ENCODE measurements at regions not wholly inside any gene's neighbourhood (a gene's known extent, or its start where the extent isn't known, plus 50 kb on each side); places are given as distances from the start of the nearest gene placed in this dataset.
"Not testable (repeated sequence)": the region's sequence is repeated elsewhere in the genome, so short reads cannot be mapped to it uniquely, and the experiment has no call there.

DNA sequence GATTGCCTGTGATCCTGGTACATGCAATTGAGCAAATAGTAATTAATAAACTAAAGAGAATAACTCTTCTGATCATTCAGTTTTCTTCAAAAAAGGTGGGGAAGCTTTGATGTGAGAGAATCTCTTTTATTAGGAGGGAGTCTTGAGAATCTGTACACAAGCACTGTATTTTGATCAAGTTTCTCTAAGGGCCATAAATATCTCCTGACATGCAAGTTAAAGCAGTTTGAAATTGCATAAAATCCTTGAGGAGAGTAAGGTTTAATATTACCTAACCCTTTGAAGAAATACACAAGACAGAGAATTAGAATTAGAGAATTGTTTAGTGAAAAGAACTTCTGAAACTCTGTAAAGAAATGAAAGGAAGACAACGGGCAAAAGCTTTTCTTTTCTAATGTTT, 326.9 kb downstream of the FAT4 start:
- Histone ChIP-seq H3K27me3 (replicated peaks in 2 of 5; ENCODE audit: control insufficient read depth in 4 of 5, insufficient read depth in 5 of 5, low read length in 4 of 5) (no peaks in the 10 kb centered on the region), H3K4me3 (ENCODE audit: control insufficient read depth in 1 of 7, extremely low read depth in 1 of 7, insufficient read depth in 4 of 7, low read depth in 2 of 7, low read length in 6 of 7) (no peak overlapping the region), H3K4me1 (ENCODE audit: control extremely low read depth in 1 of 4, control insufficient read depth in 4 of 4, insufficient read depth in 4 of 4, low read length in 3 of 4) (no peaks in the 10 kb centered on the region), H3K36me3 (ENCODE audit: control insufficient read depth in 4 of 4, insufficient read depth in 4 of 4, low read length in 3 of 4) (no peaks in the 10 kb centered on the region), H3K9me3 (ENCODE audit: control extremely low read depth in 1 of 5, control insufficient read depth in 4 of 5, insufficient read depth in 2 of 5, low read depth in 1 of 5, low read length in 4 of 5) (no peaks in the 10 kb centered on the region), H3K27ac (ENCODE audit: insufficient read depth in 1 of 2, low read depth in 1 of 2, low read length in 2 of 2, poor library complexity in 1 of 2, severe bottlenecking in 2 of 2) (no peak overlapping the region)
- ChIA-PET CTCF (no interaction called here), POLR2A (no interaction called here)
- no peak for DNase-seq
- WGBS (ENCODE audit: insufficient coverage), result no CpG with 5 or more reads among the region's 1 CpG

- Histone ChIP-seq H3K36me3 (ENCODE audit: control insufficient read depth in 4 of 4, insufficient read depth in 4 of 4, low read length in 3 of 4) (no peaks in the 10 kb centered on the region), H3K4me3 (ENCODE audit: control insufficient read depth in 1 of 7, extremely low read depth in 1 of 7, insufficient read depth in 4 of 7, low read depth in 2 of 7, low read length in 6 of 7) (no peak overlapping the region), H3K27me3 (replicated peaks in 2 of 5; ENCODE audit: control insufficient read depth in 4 of 5, insufficient read depth in 5 of 5, low read length in 4 of 5) (no peaks in the 10 kb centered on the region), H3K9me3 (ENCODE audit: control extremely low read depth in 1 of 5, control insufficient read depth in 4 of 5, insufficient read depth in 2 of 5, low read depth in 1 of 5, low read length in 4 of 5) (no peaks in the 10 kb centered on the region), H3K4me1 (ENCODE audit: control extremely low read depth in 1 of 4, control insufficient read depth in 4 of 4, insufficient read depth in 4 of 4, low read length in 3 of 4) (no peaks in the 10 kb centered on the region), H3K27ac (ENCODE audit: insufficient read depth in 1 of 2, low read depth in 1 of 2, low read length in 2 of 2, poor library complexity in 1 of 2, severe bottlenecking in 2 of 2) (no peak overlapping the region)
- CTCF ChIA-PET, result no interaction called here
- DNase-seq, result no peak
- WGBS (ENCODE audit: insufficient coverage), result 90% methylated on average over 2 of the region's 5 CpGs
- POLR2A ChIA-PET, result no interaction called here
Measured at GRCh38 chr4:125642645-125643044, 327.9 kb downstream of the FAT4 start.

DNA sequence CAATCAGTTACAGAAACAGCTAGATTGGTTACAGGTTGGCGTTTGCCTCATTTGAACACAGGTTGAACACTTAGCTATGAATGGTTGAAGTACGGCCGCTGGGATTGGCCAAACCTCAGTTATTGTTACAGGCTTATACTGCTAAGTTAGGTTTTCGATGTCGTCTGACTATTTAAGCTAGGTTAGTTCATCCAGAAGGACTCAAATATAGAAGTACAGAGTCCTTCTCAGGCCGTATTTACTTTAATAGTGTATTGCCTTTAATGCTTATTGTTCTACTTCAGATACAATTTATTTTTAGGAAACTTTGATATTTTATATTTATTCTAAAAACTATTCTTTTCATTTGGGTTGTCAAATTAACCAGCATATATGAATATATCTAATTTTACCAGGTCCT, 334.7 kb downstream of the FAT4 start:
- Histone ChIP-seq H3K4me3 (ENCODE audit: control insufficient read depth in 1 of 7, extremely low read depth in 1 of 7, insufficient read depth in 4 of 7, low read depth in 2 of 7, low read length in 6 of 7) (no peak overlapping the region), H3K36me3 (ENCODE audit: control insufficient read depth in 4 of 4, insufficient read depth in 4 of 4, low read length in 3 of 4) (no peaks in the 10 kb centered on the region), H3K27ac (ENCODE audit: insufficient read depth in 1 of 2, low read depth in 1 of 2, low read length in 2 of 2, poor library complexity in 1 of 2, severe bottlenecking in 2 of 2) (no peak overlapping the region), H3K4me1 (ENCODE audit: control extremely low read depth in 1 of 4, control insufficient read depth in 4 of 4, insufficient read depth in 4 of 4, low read length in 3 of 4) (no peaks in the 10 kb centered on the region), H3K9me3 (ENCODE audit: control extremely low read depth in 1 of 5, control insufficient read depth in 4 of 5, insufficient read depth in 2 of 5, low read depth in 1 of 5, low read length in 4 of 5) (peaks cover 0 to 3% (median 0%) of the 10 kb centered on the region in 5 experiments), H3K27me3 (replicated peaks in 2 of 5; ENCODE audit: control insufficient read depth in 4 of 5, insufficient read depth in 5 of 5, low read length in 4 of 5) (no peaks in the 10 kb centered on the region)
- WGBS (ENCODE audit: insufficient coverage), result 100% methylated on average over 1 of the region's 6 CpGs
- ChIA-PET POLR2A (no interaction called here), CTCF (no interaction called here)
- no peak for DNase-seq

DNA sequence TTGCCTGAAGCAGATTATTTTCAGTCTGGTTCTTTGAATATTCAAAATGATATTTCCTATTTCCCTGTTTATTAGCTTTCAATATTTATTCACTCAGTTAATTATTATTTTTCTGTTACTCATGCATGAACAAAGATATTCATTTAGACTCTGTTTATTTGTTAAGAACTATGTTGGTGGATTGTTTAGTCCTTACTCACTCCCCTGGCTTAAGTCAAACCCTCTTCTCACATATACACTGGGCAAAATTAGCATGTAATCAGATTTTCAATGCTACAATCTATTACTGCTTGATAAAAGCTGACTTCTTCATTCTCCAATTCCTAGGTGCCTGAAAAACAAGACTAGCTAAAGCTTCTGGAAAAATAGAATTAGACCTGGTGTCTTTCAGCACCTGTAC, 335.8 kb downstream of the FAT4 start:
- Histone ChIP-seq H3K27me3 (replicated peaks in 2 of 5; ENCODE audit: control insufficient read depth in 4 of 5, insufficient read depth in 5 of 5, low read length in 4 of 5) (no peaks in the 10 kb centered on the region), H3K36me3 (ENCODE audit: control insufficient read depth in 4 of 4, insufficient read depth in 4 of 4, low read length in 3 of 4) (no peaks in the 10 kb centered on the region), H3K4me1 (ENCODE audit: control extremely low read depth in 1 of 4, control insufficient read depth in 4 of 4, insufficient read depth in 4 of 4, low read length in 3 of 4) (no peaks in the 10 kb centered on the region), H3K27ac (ENCODE audit: insufficient read depth in 1 of 2, low read depth in 1 of 2, low read length in 2 of 2, poor library complexity in 1 of 2, severe bottlenecking in 2 of 2) (no peak overlapping the region), H3K9me3 (ENCODE audit: control extremely low read depth in 1 of 5, control insufficient read depth in 4 of 5, insufficient read depth in 2 of 5, low read depth in 1 of 5, low read length in 4 of 5) (peaks cover 0 to 3% (median 0%) of the 10 kb centered on the region in 5 experiments), H3K4me3 (ENCODE audit: control insufficient read depth in 1 of 7, extremely low read depth in 1 of 7, insufficient read depth in 4 of 7, low read depth in 2 of 7, low read length in 6 of 7) (no peak overlapping the region)
- POLR2A ChIA-PET, result no interaction called here
- CTCF ChIA-PET, result no interaction called here
- no peak for DNase-seq

DNA sequence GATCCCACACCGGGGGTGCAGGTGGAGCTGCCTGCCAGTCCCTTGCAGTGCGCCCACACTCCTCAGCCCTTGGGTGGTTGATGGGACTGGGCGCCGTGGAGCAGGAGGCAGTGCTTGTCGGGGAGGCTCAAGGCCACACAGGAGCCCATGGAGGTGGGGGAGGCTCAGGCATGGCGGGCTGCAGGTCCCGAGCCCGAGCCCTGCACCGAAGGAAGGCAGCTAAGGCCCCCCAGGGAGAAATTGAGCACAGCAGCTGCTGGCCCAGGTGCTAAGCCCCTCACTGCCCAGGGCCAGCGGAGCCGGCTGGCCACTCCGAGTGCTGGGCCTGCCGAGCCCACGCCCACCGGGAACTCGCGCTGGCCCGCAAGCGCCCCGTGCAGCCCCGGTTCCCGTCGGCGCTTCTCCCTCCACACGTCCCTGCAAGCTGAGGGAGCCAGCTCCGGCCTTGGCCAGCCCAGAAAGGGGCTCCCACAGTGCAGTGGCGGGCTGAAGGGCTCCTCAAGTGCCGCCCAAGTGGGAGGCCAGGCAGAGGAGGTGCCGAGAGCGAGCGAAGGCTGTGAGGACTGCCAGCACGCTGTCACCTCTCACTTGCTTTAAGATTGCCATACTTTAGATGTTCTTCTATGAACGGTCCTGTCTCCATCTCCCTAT, 337.1 kb downstream of the FAT4 start:
- H3K36me3 ChIP-seq (ENCODE audit: control insufficient read depth in 4 of 4, insufficient read depth in 4 of 4, low read length in 3 of 4); H3K9me3 ChIP-seq (ENCODE audit: control extremely low read depth in 1 of 5, control insufficient read depth in 4 of 5, insufficient read depth in 2 of 5, low read depth in 1 of 5, low read length in 4 of 5); CTCF ChIA-PET; DNase-seq; H3K27ac ChIP-seq (ENCODE audit: insufficient read depth in 1 of 2, low read depth in 1 of 2, low read length in 2 of 2, poor library complexity in 1 of 2, severe bottlenecking in 2 of 2); H3K4me3 ChIP-seq (ENCODE audit: control insufficient read depth in 1 of 7, extremely low read depth in 1 of 7, insufficient read depth in 4 of 7, low read depth in 2 of 7, low read length in 6 of 7); POLR2A ChIA-PET; H3K4me1 ChIP-seq (ENCODE audit: control extremely low read depth in 1 of 4, control insufficient read depth in 4 of 4, insufficient read depth in 4 of 4, low read length in 3 of 4); H3K27me3 ChIP-seq (replicated peaks in 2 of 5; ENCODE audit: control insufficient read depth in 4 of 5, insufficient read depth in 5 of 5, low read length in 4 of 5): not testable (repeated sequence)
- WGBS (ENCODE audit: insufficient coverage), result 97% methylated on average over 14 of the region's 33 CpGs

GRCh38 chr4:125658773-125659172, 344.0 kb downstream of the FAT4 start:
- no peaks in the 10 kb centered on the region for H3K9me3 ChIP-seq (ENCODE audit: control extremely low read depth in 1 of 5, control insufficient read depth in 4 of 5, insufficient read depth in 2 of 5, low read depth in 1 of 5, low read length in 4 of 5)
- no peak overlapping the region for H3K4me3 ChIP-seq (ENCODE audit: control insufficient read depth in 1 of 7, extremely low read depth in 1 of 7, insufficient read depth in 4 of 7, low read depth in 2 of 7, low read length in 6 of 7)
- H3K4me1 ChIP-seq (ENCODE audit: control extremely low read depth in 1 of 4, control insufficient read depth in 4 of 4, insufficient read depth in 4 of 4, low read length in 3 of 4), result no peaks in the 10 kb centered on the region
- H3K27ac ChIP-seq (ENCODE audit: insufficient read depth in 1 of 2, low read depth in 1 of 2, low read length in 2 of 2, poor library complexity in 1 of 2, severe bottlenecking in 2 of 2), result no peak overlapping the region
- H3K27me3 ChIP-seq (replicated peaks in 2 of 5; ENCODE audit: control insufficient read depth in 4 of 5, insufficient read depth in 5 of 5, low read length in 4 of 5), result no peaks in the 10 kb centered on the region
- ChIA-PET POLR2A (no interaction called here), CTCF (no interaction called here)
- H3K36me3 ChIP-seq (ENCODE audit: control insufficient read depth in 4 of 4, insufficient read depth in 4 of 4, low read length in 3 of 4), result no peaks in the 10 kb centered on the region
- DNase-seq, result no peak

DNA sequence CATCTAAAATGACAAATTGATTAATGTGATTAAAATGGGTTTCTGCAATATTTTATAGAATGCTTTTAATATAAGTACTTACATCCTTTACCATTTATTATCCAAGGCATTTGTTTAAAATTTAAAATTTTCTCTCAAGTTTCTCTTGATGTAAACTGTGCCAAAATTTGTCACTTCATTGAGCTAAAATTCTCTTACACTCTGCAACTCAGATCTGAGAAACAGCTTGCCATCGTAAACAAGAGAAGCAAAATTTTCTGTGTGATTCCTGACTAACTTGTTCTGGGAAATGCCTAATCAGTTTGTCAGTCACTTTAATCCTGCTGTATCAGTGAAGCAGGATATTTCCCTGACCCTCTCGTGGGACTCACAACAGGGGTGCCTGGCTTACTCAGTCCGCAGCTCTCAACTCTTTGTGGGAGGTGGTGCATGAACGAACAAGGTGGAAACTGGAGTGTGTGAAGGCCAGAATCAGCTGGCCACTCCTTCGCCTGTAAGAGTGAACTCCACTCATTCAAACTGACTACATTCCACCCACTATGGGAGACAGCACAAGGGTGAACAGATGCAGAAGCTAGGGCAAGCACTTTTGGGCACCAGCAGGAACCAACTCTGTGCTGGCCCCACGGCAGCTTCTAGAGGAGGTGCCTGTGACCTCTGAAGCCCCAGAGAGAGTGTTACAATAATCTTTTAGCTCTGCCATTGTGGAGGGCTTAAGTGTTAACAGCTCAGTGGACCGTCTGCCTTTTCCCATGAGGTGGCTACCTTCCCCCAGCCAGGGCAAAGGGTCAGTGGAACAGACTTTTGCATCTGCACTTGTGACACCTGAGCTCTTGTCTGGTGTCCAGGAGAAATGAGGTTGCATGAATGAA, 349.4 kb downstream of the FAT4 start:
- CTCF ChIA-PET, result no interaction called here
- POLR2A ChIA-PET, result no interaction called here
- no peaks in the 10 kb centered on the region for H3K27me3 ChIP-seq (replicated peaks in 2 of 5; ENCODE audit: control insufficient read depth in 4 of 5, insufficient read depth in 5 of 5, low read length in 4 of 5)
- 94% methylated on average over 5 of the region's 7 CpGs for WGBS (ENCODE audit: insufficient coverage)
- no peak overlapping the region for H3K4me3 ChIP-seq (ENCODE audit: control insufficient read depth in 1 of 7, extremely low read depth in 1 of 7, insufficient read depth in 4 of 7, low read depth in 2 of 7, low read length in 6 of 7)
- no peaks in the 10 kb centered on the region for H3K4me1 ChIP-seq (ENCODE audit: control extremely low read depth in 1 of 4, control insufficient read depth in 4 of 4, insufficient read depth in 4 of 4, low read length in 3 of 4)
- no peak overlapping the region for H3K27ac ChIP-seq (ENCODE audit: insufficient read depth in 1 of 2, low read depth in 1 of 2, low read length in 2 of 2, poor library complexity in 1 of 2, severe bottlenecking in 2 of 2)
- H3K9me3 ChIP-seq (ENCODE audit: control extremely low read depth in 1 of 5, control insufficient read depth in 4 of 5, insufficient read depth in 2 of 5, low read depth in 1 of 5, low read length in 4 of 5), result peaks cover 0 to 4% (median 0%) of the 10 kb centered on the region in 5 experiments
- DNase-seq, result no peak
- no peaks in the 10 kb centered on the region for H3K36me3 ChIP-seq (ENCODE audit: control insufficient read depth in 4 of 4, insufficient read depth in 4 of 4, low read length in 3 of 4)
